ENCODE measurements at regions not wholly inside any gene's neighbourhood (a gene's known extent, or its start where the extent isn't known, plus 50 kb on each side); places are given as distances from the start of the nearest gene placed in this dataset.

GRCh38 chr21:38938769-38939168 lies 133.0 kb downstream of the ETS2 start:
- Histone ChIP-seq H3K9me3 (ENCODE audit: control insufficient read depth in 2 of 3, insufficient read depth in 1 of 3, low read length in 3 of 3) (no peaks in the 10 kb centered on the region), H3K4me3 (ENCODE audit: low read length in 3 of 3) (no peak overlapping the region), H3K27ac (ENCODE audit: low read depth in 2 of 2, low read length in 2 of 2) (no peak overlapping the region), H3K36me3 (ENCODE audit: control insufficient read depth in 2 of 3, insufficient read depth in 3 of 3, low read length in 3 of 3) (no peaks in the 10 kb centered on the region), H3K4me1 (ENCODE audit: control insufficient read depth in 2 of 3, insufficient read depth in 2 of 3, low read depth in 1 of 3, low read length in 3 of 3) (no peaks in the 10 kb centered on the region), H3K27me3 (ENCODE audit: control insufficient read depth, insufficient read depth, low read length) (no peaks in the 10 kb centered on the region), H3K9ac (ENCODE audit: low read length in 3 of 3) (no peak overlapping the region)
- DNase-seq, result no peak
- intact Hi-C loops (cut with DNase I), result loop anchor here (10.0 kb wide), 1 partner anchor 56 kb away; no protein-coding TSS in a partner anchor
- no peak for FAIRE-seq
- no peak for TF ChIP-seq CTCF (IDR thresholded peaks at IDR 0.05; ENCODE audit: borderline replicate concordance, extremely low read depth, insufficient read depth)

- no peak for FAIRE-seq
- H3K9me3 ChIP-seq (ENCODE audit: control insufficient read depth in 2 of 3, insufficient read depth in 1 of 3, low read length in 3 of 3), result no peaks in the 10 kb centered on the region
- no peak for TF ChIP-seq CTCF (IDR thresholded peaks at IDR 0.05; ENCODE audit: borderline replicate concordance, extremely low read depth, insufficient read depth)
- H3K9ac ChIP-seq (ENCODE audit: low read length in 3 of 3), result no peak overlapping the region
- H3K4me3 ChIP-seq (ENCODE audit: low read length in 3 of 3), result no peak overlapping the region
- H3K27me3 ChIP-seq (ENCODE audit: control insufficient read depth, insufficient read depth, low read length), result no peaks in the 10 kb centered on the region
- H3K27ac ChIP-seq (ENCODE audit: low read depth in 2 of 2, low read length in 2 of 2), result no peak overlapping the region
- DNase-seq, result peak in 2 of 5 donors; percentile 46 to 61
- intact Hi-C loops (cut with DNase I), result loop anchor here (10.0 kb wide), 1 partner anchor 56 kb away; no protein-coding TSS in a partner anchor
- H3K4me1 ChIP-seq (ENCODE audit: control insufficient read depth in 2 of 3, insufficient read depth in 2 of 3, low read depth in 1 of 3, low read length in 3 of 3), result no peaks in the 10 kb centered on the region
- no peaks in the 10 kb centered on the region for H3K36me3 ChIP-seq (ENCODE audit: control insufficient read depth in 2 of 3, insufficient read depth in 3 of 3, low read length in 3 of 3)
These were observed 132.6 kb downstream of the ETS2 start for GRCh38 chr21:38938343-38938742.

GRCh38 chr21:38937844-38938243 lies 132.1 kb downstream of the ETS2 start:
- Histone ChIP-seq H3K9me3 (ENCODE audit: control insufficient read depth in 2 of 3, insufficient read depth in 1 of 3, low read length in 3 of 3) (no peaks in the 10 kb centered on the region), H3K9ac (ENCODE audit: low read length in 3 of 3) (no peak overlapping the region), H3K4me3 (ENCODE audit: low read length in 3 of 3) (no peak overlapping the region), H3K27me3 (ENCODE audit: control insufficient read depth, insufficient read depth, low read length) (no peaks in the 10 kb centered on the region), H3K36me3 (ENCODE audit: control insufficient read depth in 2 of 3, insufficient read depth in 3 of 3, low read length in 3 of 3) (no peaks in the 10 kb centered on the region), H3K27ac (ENCODE audit: low read depth in 2 of 2, low read length in 2 of 2) (no peak overlapping the region), H3K4me1 (ENCODE audit: control insufficient read depth in 2 of 3, insufficient read depth in 2 of 3, low read depth in 1 of 3, low read length in 3 of 3) (no peaks in the 10 kb centered on the region)
- TF ChIP-seq CTCF (IDR thresholded peaks at IDR 0.05; ENCODE audit: borderline replicate concordance, extremely low read depth, insufficient read depth), result no peak
- DNase-seq, result no peak
- FAIRE-seq, result no peak
- intact Hi-C loops (cut with DNase I), result loop anchor here (10.0 kb wide), 1 partner anchor 57 kb away; no protein-coding TSS in a partner anchor

GRCh38 chr21:38937286-38937790 lies 131.6 kb downstream of the ETS2 start:
- FAIRE-seq (no peak), DNase-seq (no peak)
- intact Hi-C loops (cut with DNase I), result loop anchor here (10.0 kb wide), 1 partner anchor 57 kb away; no protein-coding TSS in a partner anchor
- H3K4me3 ChIP-seq (ENCODE audit: low read length in 3 of 3), result no peak overlapping the region
- no peak overlapping the region for H3K27ac ChIP-seq (ENCODE audit: low read depth in 2 of 2, low read length in 2 of 2)
- H3K36me3 ChIP-seq (ENCODE audit: control insufficient read depth in 2 of 3, insufficient read depth in 3 of 3, low read length in 3 of 3), result no peaks in the 10 kb centered on the region
- no peak overlapping the region for H3K9ac ChIP-seq (ENCODE audit: low read length in 3 of 3)
- H3K9me3 ChIP-seq (ENCODE audit: control insufficient read depth in 2 of 3, insufficient read depth in 1 of 3, low read length in 3 of 3), result no peaks in the 10 kb centered on the region
- no peaks in the 10 kb centered on the region for H3K27me3 ChIP-seq (ENCODE audit: control insufficient read depth, insufficient read depth, low read length)
- H3K4me1 ChIP-seq (ENCODE audit: control insufficient read depth in 2 of 3, insufficient read depth in 2 of 3, low read depth in 1 of 3, low read length in 3 of 3), result no peaks in the 10 kb centered on the region
- TF ChIP-seq CTCF (IDR thresholded peaks at IDR 0.05; ENCODE audit: borderline replicate concordance, extremely low read depth, insufficient read depth), result no peak

Data from kidney (tissue), 13 donors.